Ecto neural progenitor cell (in vitro differentiated cells): ENCODE measurements at regions not wholly inside any gene's neighbourhood (a gene's known extent, or its start where the extent isn't known, plus 50 kb on each side); places are given as distances from the start of the nearest gene placed in this dataset.
"Not testable (repeated sequence)": the region's sequence is repeated elsewhere in the genome, so short reads cannot be mapped to it uniquely, and the experiment has no call there.

Experiments
- DNase-seq: peaks from one replicate; pipeline ENCODE4 v3.0.0-alpha.2; 2018; ENCODE audit warnings: low spot score

DNA sequence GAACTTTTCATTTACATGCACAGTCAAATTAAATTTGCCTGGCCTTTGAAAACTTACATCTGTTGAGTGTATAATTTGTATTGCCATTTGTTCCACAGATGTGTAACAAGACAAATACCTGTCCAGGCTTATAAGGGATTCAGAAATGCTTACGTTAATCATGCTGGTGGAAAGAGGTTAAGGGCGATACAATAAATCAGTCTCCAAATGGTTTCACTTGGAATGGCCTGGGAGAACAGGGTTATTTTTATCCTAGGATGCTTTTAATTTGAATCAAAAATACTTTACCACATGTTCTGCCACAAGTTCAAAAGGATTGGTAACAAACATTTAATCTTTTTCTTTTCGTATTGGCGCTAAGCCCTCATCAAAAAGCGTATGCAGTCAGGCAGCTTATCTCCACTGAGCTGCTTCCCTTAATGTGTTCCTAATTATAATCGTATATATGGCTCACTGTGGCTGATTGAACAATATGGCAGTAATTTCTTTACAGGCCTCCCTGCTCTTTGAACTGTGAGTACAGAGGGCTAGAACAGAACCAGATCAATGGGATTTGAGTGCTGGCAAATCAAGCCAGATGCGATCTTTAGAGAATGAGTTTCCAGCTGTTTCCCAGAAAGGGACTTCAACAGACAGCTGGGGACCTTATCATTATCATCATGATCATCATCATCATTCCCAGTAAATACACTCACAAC, 425.7 kb downstream of the SPRY2 start:
- no peak for DNase-seq

DNA sequence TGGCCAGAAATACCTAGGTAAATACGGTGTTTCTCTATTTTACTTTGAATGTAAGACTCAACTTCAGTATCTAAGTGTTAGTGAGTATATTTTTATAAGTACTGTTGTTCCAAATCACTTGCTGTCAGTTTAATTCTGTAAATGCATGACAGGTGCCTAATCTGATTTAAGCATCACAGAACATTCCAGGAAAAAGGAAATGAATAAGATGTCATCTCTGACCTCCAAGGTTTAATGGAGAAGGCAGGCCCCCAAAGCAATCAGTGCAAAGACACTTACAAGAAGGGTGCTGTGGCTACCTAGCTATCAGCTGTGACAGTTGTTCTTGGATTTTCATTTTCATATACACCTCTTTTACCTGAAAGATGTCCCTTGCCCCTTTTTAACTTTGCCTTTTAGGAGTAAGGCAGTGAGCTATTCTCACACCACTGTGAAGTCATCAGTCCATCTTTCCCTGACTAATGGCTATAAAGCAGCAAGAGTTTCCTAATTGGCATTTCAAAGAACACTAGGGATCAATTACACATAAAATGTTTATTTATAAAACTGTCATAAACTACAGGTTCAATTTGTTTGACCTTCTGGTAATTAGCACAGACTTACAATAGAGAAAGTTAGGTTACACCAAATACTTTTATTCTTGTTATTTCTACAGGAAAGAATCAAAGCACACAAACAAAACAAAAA, 427.6 kb downstream of the SPRY2 start:
- DNase-seq = no peak

GRCh38 chr13:79912403-79912802, 428.5 kb downstream of the SPRY2 start:
- no peak for DNase-seq

- DNase-seq = no peak
Measured at GRCh38 chr13:79910875-79911540, 429.9 kb downstream of the SPRY2 start.

GRCh38 chr13:79909644-79910043, 428.7 kb downstream of the NDFIP2 start:
- DNase-seq = no peak

- DNase-seq = no peak
Measured at GRCh38 chr13:79908381-79908780, 427.4 kb downstream of the NDFIP2 start.

- no peak for DNase-seq
Measured at GRCh38 chr13:79907527-79907926, 426.6 kb downstream of the NDFIP2 start.

GRCh38 chr13:79906345-79906744, 425.4 kb downstream of the NDFIP2 start:
- no peak for DNase-seq

- no peak for DNase-seq
Measured at GRCh38 chr13:79905018-79905417, 424.1 kb downstream of the NDFIP2 start.

DNA sequence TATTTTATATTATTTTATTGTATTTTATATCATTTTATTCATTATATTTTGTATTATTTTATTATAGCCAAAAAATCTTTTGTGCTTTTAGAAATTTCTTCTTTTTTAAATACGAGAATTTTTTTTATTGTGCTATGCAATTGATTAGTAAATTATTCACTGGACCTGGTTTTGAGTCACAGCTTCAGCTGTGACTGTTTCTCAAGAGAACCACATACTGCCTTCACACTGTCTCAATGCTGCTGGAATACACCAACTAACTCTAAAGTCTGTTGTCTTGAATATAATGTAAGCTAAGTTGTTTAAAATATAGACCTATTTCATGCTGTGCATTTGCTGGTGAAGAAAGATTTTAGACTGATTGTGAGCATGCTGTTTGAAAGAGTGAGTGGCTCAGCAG, 423.6 kb downstream of the NDFIP2 start:
- DNase-seq = no peak

- DNase-seq = no peak
Measured at GRCh38 chr13:79901336-79901735, 420.4 kb downstream of the NDFIP2 start.

GRCh38 chr13:79900356-79900755, 419.4 kb downstream of the NDFIP2 start:
- no peak for DNase-seq

DNA sequence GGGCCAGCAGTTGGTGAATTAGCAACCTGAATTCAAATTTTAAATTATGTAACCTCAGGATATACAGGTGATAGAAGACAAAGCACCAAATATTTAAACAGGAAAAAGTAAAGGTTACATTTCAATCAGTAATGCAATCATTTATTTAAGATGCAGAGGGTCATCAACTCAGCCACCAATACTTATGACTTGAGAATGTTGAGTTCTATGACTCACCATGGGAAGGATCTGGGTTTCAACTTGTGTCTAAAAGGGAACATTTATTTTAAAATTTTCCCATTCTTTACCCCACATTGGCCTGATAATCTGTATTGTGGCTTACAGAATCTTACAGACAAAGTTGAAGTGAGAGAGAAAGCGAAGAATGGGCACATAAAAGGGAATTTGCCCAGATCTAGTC, 418.0 kb downstream of the NDFIP2 start:
- DNase-seq = no peak

GRCh38 chr13:79898202-79898826, 417.4 kb downstream of the NDFIP2 start:
- no peak for DNase-seq

DNA sequence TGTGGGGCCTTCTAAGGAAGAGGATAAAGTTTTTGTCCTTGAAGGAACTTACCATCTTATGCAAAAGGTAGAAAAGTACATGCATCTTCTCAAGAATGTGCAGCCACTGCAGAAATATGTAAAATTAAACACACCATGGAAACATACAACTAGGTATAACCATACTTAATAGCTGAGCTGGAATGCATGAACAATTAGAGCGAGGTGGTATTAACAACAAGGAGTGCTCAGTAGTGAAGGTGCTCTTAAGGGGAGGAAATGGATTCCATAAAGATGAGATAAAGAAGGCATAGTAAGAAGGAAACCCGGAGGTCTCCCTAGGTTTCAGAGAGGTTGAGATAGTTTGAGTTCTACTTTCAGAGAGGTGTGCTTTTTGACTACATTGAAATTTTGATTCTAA, 415.9 kb downstream of the NDFIP2 start:
- DNase-seq = no peak

DNA sequence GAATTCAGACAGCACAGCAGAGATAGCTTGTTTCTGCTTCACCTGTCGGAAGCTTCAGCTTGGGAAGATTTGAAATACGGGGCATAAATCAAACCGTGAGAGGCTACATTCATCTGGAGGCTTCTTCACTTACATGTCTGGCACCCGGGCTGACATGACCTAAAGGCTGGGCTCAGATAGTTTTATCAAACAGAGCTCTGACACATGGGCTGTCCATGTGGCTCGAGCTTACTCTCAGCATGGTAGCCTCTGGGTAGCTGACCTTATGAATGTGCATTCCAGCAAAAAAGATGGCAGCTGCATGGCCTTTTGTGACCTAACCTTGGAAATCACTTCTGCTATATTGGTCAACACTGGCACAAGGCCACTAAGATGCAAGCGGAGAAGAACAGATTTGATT, 414.5 kb downstream of the NDFIP2 start:
- DNase-seq = no peak

DNA sequence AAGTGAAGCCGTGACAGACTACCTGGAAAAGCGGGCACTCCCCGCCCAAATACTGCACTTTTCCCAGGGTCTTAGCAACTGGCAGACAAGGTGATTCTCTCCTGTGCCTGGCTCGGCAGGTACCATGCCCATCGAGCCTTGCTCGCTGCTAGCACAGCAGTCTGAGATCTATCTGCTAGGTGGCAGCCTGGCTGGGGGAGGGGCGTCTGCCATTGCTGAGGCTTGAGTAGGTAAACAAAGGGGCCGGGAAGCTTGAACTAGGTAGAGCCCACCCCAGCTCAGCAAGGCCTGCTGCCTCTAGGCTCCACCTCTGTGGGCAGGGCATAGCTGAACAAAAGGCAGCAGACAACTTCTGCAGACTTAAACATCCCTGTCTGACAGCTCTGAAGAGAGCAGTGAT, 406.3 kb downstream of the NDFIP2 start:
- DNase-seq = not testable (repeated sequence)

DNA sequence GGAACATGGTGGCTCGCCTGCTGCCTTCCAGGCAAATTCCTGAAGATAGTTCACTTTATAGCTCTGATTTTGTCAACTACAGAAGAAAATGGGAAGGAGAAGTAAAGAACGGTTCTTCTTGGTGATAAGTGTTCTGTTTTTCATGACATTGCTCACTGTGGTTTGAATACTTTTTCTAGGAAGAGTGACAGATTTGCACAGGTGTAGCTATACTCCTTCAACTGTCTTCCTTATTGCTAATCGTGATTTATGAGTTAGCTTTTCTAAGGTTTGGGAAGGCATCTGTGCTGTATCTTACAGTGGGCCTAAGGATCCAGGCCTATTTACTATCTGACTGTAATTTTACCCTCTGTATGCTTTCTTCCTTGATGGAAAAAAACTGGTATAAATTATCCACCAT, 405.6 kb downstream of the NDFIP2 start:
- DNase-seq = no peak

GRCh38 chr13:79884890-79885289, 403.9 kb downstream of the NDFIP2 start:
- no peak for DNase-seq

DNA sequence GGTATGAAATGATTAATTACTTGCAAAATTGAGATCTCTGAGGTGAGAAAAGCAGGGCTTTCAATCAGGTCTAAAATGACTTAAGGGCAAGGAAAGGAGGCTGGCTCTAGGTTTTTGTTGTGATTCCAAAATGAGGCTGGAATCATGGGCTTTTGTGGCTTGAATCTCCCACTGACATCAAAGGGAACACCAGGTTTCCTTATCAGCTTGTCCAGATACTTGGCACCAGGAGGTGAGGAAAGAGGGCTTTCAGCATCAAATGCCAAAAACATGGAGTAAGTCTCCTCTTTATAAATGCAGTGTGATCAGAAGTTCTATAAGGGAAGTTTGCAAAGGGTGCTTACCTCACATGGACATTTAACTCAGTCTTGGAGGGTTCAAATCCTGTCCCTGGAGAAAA, 402.3 kb downstream of the NDFIP2 start:
- no peak for DNase-seq

- no peak for DNase-seq
Measured at GRCh38 chr13:79880818-79881217, 399.9 kb downstream of the NDFIP2 start.

- DNase-seq = no peak
Measured at GRCh38 chr13:79874396-79875360, 393.7 kb downstream of the NDFIP2 start.
